ENCODE measurements at regions not wholly inside any gene's neighbourhood (a gene's known extent, or its start where the extent isn't known, plus 50 kb on each side); places are given as distances from the start of the nearest gene placed in this dataset.

DNA sequence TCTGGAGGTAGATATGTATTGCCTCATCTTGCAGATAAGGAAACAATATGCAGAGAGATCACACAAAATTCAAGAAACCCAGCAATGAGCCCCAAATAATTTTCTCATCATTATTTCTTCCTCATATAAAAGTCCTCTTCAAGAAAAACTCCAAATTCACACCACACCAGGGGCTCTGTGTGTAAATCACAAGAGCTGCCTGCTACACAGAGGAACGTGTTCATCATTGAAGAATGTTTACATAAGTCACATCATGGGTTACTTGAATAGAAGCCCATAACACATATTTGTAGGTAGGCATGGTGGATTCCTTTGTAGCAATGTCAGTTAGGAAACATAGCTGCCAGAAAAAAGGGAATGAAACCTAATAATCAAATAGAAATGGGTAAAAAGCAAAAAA is 308.1 kb upstream of the TLE4 start:
- DNase-seq (ENCODE audit: low read depth): no peak
- TF ChIP-seq, protein P1, sequence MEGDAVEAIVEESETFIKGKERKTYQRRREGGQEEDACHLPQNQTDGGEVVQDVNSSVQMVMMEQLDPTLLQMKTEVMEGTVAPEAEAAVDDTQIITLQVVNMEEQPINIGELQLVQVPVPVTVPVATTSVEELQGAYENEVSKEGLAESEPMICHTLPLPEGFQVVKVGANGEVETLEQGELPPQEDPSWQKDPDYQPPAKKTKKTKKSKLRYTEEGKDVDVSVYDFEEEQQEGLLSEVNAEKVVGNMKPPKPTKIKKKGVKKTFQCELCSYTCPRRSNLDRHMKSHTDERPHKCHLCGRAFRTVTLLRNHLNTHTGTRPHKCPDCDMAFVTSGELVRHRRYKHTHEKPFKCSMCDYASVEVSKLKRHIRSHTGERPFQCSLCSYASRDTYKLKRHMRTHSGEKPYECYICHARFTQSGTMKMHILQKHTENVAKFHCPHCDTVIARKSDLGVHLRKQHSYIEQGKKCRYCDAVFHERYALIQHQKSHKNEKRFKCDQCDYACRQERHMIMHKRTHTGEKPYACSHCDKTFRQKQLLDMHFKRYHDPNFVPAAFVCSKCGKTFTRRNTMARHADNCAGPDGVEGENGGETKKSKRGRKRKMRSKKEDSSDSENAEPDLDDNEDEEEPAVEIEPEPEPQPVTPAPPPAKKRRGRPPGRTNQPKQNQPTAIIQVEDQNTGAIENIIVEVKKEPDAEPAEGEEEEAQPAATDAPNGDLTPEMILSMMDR (conservative IDR thresholded peaks at IDR 0.05; ENCODE audit: low read depth, low read length): no peak
- H3K4me3 ChIP-seq (ENCODE audit: low read depth, low read length): no peak overlapping the region

DNA sequence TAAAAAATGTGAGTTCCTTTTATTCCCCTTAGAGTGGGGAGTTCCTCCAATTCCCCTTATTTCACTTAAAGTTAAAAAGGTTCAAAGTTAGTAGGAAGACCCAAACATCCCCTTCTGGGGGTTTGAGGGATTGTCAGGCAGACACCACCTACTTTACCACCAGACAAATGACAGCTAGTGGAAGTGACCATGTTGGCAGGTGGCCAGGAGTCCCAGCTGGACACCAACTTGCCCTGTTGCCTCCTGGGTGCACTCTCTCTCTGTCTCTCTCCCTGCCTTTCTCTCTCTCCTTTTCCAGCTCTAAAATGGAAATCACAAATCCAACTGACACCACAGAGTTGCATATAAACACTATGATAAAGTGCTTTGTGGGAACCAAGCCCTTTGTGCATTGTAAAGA is 307.7 kb upstream of the TLE4 start:
- no peak for DNase-seq (ENCODE audit: low read depth)
- TF ChIP-seq, protein P1 (conservative IDR thresholded peaks at IDR 0.05; ENCODE audit: low read depth, low read length): no peak
- H3K4me3 ChIP-seq (ENCODE audit: low read depth, low read length): no peak overlapping the region

DNA sequence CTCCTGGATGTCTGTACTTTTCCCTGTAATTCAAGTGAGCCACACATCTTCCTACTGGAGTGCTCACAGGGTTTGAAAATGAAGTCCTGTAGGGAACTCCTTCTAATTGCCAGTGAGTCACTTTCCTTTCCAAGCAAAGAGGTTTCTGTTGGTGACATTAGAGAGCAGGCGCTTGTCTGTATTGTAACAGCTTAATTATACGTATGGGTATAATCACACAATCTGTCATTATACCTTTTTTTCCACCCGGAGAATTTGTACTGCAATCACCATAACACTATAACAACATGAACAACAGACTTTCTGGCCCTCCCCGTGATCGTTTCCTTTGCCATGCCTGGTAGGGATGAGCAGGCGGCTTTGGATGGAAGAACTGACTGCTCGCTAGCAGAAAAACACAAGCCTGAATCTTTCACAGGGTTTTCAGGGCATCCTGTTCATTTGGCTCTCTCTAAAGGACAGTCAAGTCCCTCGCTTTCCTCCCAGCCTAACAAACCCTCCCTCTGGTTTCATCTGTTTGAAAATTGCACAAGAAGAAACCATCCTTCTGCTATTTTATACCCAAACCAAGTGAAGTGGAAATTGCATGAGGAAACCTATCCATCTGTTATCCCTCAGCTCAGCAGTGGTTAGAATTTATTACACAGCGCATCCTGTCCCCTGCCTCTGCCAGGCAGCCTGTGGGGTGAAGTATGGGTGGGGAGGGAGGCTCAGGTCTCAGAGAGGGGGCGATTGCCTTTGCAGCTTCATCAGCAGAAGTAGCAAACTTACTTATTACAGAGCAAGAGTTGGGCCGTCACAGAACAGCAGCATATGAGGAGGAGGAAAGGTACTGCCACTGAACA is 307.0 kb upstream of the TLE4 start:
- TF ChIP-seq, protein P1 (conservative IDR thresholded peaks at IDR 0.05; ENCODE audit: low read depth, low read length): no peak
- H3K4me3 ChIP-seq (ENCODE audit: low read depth, low read length): no peak overlapping the region
- DNase-seq (ENCODE audit: low read depth): no peak

DNA sequence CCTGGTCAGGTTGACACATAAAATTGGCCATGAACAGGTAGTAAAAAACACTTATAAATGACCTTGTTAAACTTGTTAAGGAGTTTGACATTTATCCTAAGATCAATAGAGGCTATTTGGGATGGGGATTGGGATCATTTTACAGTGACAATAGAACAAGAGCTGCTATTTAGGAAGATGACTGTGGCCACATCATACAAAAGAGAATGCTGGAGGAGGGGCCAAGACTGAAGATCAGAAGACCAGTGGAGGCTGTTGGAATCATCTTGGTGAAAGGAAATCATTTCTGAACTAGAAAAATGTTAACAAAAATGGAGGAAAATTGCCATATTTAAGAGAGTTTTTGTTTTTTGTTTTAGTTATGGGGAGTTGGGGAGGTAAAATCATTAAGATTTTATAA is 304.8 kb upstream of the TLE4 start:
- DNase-seq (ENCODE audit: low read depth): no peak
- no peak overlapping the region for H3K4me3 ChIP-seq (ENCODE audit: low read depth, low read length)
- TF ChIP-seq, protein P1 (conservative IDR thresholded peaks at IDR 0.05; ENCODE audit: low read depth, low read length): no peak

DNA sequence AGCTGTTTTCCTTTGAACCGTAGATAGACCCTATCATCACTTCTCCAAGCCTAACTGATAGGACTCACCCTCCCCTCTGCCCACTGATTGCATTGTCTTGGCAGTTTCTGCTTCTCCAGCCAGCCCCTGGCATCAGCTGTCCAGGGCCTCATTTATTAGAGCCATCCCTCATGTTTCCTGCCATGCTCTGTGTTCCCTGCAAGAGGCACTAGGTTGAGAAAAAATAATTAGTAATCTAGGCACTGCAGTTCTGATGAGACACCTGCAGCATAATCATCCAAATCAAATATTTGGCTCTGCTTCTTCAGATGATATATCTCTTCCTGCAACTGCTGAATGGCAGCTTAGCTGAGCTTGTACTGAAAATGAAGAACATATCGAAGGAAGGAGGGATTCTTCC is 303.0 kb upstream of the TLE4 start:
- TF ChIP-seq, protein P1 (conservative IDR thresholded peaks at IDR 0.05; ENCODE audit: low read depth, low read length): no peak
- no peak overlapping the region for H3K4me3 ChIP-seq (ENCODE audit: low read depth, low read length)
- no peak for DNase-seq (ENCODE audit: low read depth)

DNA sequence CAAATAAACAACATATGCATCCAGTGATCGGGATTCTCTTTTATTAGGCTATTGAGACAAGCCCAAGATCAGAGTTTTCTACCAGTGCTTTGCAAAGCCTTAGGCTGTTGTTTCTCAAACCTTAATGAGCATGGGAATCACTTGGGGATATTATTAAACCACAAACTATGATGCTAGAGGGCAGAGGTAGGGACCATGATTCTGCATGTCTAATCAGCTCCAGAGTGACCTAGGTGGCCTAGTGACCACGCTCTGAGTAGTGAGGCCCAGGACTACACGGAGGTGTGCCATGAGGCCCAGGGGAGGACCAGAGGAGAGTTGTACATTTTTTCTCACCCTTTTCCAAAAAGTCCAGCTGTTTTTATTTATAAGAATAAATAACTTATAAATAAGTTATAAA is 298.5 kb upstream of the TLE4 start:
- TF ChIP-seq, protein P1 (conservative IDR thresholded peaks at IDR 0.05; ENCODE audit: low read depth, low read length): no peak
- H3K4me3 ChIP-seq (ENCODE audit: low read depth, low read length): no peak overlapping the region
- no peak for DNase-seq (ENCODE audit: low read depth)

DNA sequence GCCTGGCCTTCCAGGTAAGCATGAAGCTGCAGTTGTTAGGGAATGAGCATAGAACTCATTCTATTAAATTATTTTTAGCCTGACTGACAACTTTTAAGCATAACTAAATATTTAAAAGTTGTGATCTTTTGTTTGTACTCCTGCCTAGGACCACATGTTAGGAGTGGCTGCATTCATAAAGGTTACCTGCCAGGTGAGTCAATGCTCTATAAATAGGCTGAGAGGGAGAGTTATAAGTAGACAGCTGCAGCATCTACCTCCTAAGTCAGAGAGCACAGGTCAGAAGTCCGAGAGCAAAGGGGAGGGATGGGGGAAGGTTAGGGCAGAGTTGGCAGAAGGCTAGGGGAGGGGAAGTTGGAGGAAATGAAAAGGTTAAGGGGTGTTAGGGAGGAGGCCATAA is 292.4 kb upstream of the TLE4 start:
- DNase-seq (ENCODE audit: low read depth): no peak
- TF ChIP-seq, protein P1 (conservative IDR thresholded peaks at IDR 0.05; ENCODE audit: low read depth, low read length): no peak

More for the DNA sequence above, 292.4 kb upstream of the TLE4 start:
- no peak overlapping the region for H3K4me3 ChIP-seq (ENCODE audit: low read depth, low read length)
